Neural cell (in vitro differentiated cells): ENCODE measurements at regions not wholly inside any gene's neighbourhood (a gene's known extent, or its start where the extent isn't known, plus 50 kb on each side); places are given as distances from the start of the nearest gene placed in this dataset.

Experiments
- H2AFZ ChIP-seq: fragments of 200-600, 300-800 bp; sonication (generic), shearing (Covaris generic); 2 replicates; pipeline ENCODE4 v1.6.0; 2014; ENCODE audit warnings: low read depth, mild to moderate bottlenecking, antibody characterized with exemption, low read length, moderate library complexity
- H3F3A ChIP-seq: fragments of 200-600 bp; shearing (Covaris generic); 2 replicates; pipeline ENCODE4 v1.6.1; 2016; ENCODE audit warnings: mild to moderate bottlenecking, moderate library complexity, mixed read lengths, antibody characterized with exemption, low read length; ENCODE audit not compliant: insufficient read depth, poor library complexity, severe bottlenecking
- H3K27ac ChIP-seq: fragments of 200-600, 300-800 bp; sonication (generic), shearing (Covaris generic); 2 replicates; pipeline ENCODE4 v1.5.1; 2014; ENCODE audit warnings: mild to moderate bottlenecking, low read length, moderate library complexity
- H3K27me3 ChIP-seq: fragments of 300-800, 200-600 bp; sonication (generic), shearing (Covaris generic); 2 replicates; pipeline ENCODE4 v1.6.0; 2014; ENCODE audit warnings: mild to moderate bottlenecking, low read depth, low read length, moderate library complexity; ENCODE audit not compliant: insufficient read depth
- H3K36me3 ChIP-seq: fragments of 300-800, 200-600 bp; sonication (generic), shearing (Covaris generic); 2 replicates; pipeline ENCODE4 v1.5.1; 2014; ENCODE audit warnings: mild to moderate bottlenecking, antibody characterized with exemption, low read length, moderate library complexity; ENCODE audit not compliant: insufficient read depth
- H3K4me2 ChIP-seq: fragments of 300-800, 200-600 bp; sonication (generic), shearing (Covaris generic); 2 replicates; pipeline ENCODE4 v1.6.0; 2014; ENCODE audit warnings: mild to moderate bottlenecking, low read length
- H3K4me3 ChIP-seq: fragments of 300-800, 200-600 bp; sonication (generic), shearing (Covaris generic); 2 replicates; pipeline ENCODE4 v1.5.1; 2014; ENCODE audit warnings: mild to moderate bottlenecking, low read length, moderate library complexity
- H3K79me2 ChIP-seq: fragments of 200-600 bp; shearing (Covaris generic); replicated peaks from 2 replicates; pipeline ENCODE4 v1.6.0; 2014; ENCODE audit warnings: mild to moderate bottlenecking, low read length, moderate library complexity; ENCODE audit not compliant: insufficient read depth
- H3K9ac ChIP-seq: fragments of 300-800, 200-600 bp; sonication (generic), shearing (Covaris generic); 2 replicates; pipeline ENCODE4 v1.6.1; 2016; ENCODE audit warnings: mild to moderate bottlenecking, low read length, mixed read lengths
- H3K9me2 ChIP-seq: fragments of 200-600 bp; shearing (Covaris generic); 2 replicates; pipeline ENCODE4 v1.6.1; 2016; ENCODE audit warnings: mild to moderate bottlenecking, low read length, mixed read lengths; ENCODE audit not compliant: insufficient read depth
- H3K9me3 ChIP-seq: fragments of 200-600, 300-800 bp; sonication (generic), shearing (Covaris generic); 2 replicates; pipeline ENCODE4 v1.6.1; 2016; ENCODE audit warnings: mild to moderate bottlenecking, mixed run types, low read length, moderate library complexity, mixed read lengths
- H4K20me1 ChIP-seq: fragments of 200-600 bp; shearing (Covaris generic); 2 replicates; pipeline ENCODE4 v1.6.1; 2016; ENCODE audit warnings: mild to moderate bottlenecking, mixed run types; ENCODE audit not compliant: insufficient read depth
- EP300 ChIP-seq: fragments of 450-650 bp; conservative IDR thresholded peaks from 2 replicates; pipeline ENCODE4 v1.6.1; 2014; ENCODE audit warnings: antibody characterized with exemption, mild to moderate bottlenecking, moderate library complexity; ENCODE audit not compliant: poor library complexity, severe bottlenecking
- EZH2 ChIP-seq: fragments of 200-600, 300-800 bp; shearing (Covaris generic), sonication (generic); IDR thresholded peaks from 2 replicates; pipeline ENCODE4 v1.6.1; 2014; ENCODE audit warnings: antibody characterized with exemption, low read length, borderline replicate concordance, mild to moderate bottlenecking; ENCODE audit not compliant: insufficient read depth, poor library complexity, severe bottlenecking
- MXI1 ChIP-seq: fragments of 450-650 bp; conservative IDR thresholded peaks from 2 replicates; pipeline ENCODE4 v1.6.1; 2014; ENCODE audit warnings: antibody characterized with exemption, mild to moderate bottlenecking; ENCODE audit not compliant: poor library complexity, severe bottlenecking
- POLR2AphosphoS5 ChIP-seq: IDR thresholded peaks from 2 replicates; pipeline ENCODE4 v1.6.1; 2012
- RAD21 ChIP-seq: fragments of 450-650 bp; conservative IDR thresholded peaks from 2 replicates; pipeline ENCODE4 v1.6.1; 2014; ENCODE audit warnings: antibody characterized with exemption, mild to moderate bottlenecking, moderate library complexity
- SMC3 ChIP-seq: fragments of 450-650 bp; conservative IDR thresholded peaks from 2 replicates; pipeline ENCODE4 v1.6.1; 2014; ENCODE audit warnings: antibody characterized with exemption, mild to moderate bottlenecking, moderate library complexity; ENCODE audit not compliant: poor library complexity
- TAF1 ChIP-seq: IDR thresholded peaks from 2 replicates; pipeline ENCODE4 v1.6.1; 2012; ENCODE audit warnings: low read depth
- TF ChIP-seq, protein P1 (sequence below): IDR thresholded peaks from 2 replicates; pipeline ENCODE4 v1.6.1; 2012; ENCODE audit warnings: borderline replicate concordance
- TF ChIP-seq, protein P2 (sequence below): fragments of 450-650 bp; IDR thresholded peaks from 2 replicates; pipeline ENCODE4 v1.5.1; 2014; ENCODE audit warnings: antibody characterized with exemption, mild to moderate bottlenecking, moderate library complexity; ENCODE audit not compliant: poor library complexity, severe bottlenecking

DNA sequence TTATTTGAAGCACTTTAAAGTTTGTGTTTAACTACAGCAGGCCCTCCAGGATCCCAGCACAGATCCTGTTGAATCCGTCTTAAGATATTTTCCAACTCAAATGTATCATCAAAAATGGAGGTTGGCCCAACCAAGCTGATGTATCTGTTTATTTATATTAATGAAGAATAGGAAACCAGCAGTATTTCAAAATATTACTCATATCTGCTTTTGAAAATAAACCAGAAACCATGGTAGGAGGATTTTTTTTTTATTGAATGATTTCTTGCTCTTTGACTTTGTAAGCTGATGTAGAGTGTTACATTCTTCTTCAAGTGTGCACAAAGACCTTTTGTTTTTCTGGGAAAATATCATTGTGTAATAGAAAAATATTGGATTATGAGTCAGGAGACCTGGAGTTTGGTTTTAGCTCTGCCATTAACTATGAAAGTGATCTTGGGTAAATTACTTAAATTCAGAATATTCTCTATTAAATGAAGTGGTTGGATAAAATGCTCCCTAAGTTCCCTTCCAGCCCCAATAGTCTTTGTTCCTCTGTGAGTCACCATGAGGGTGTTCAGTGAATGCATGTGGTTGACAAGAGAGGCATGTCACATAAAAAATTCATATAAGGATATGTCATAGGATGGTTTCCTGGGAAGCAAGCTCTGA is 221.3 kb upstream of the GAP43 start:
- Histone ChIP-seq H3K79me2 (no peaks in the 10 kb centered on the region), H3K27ac (peak overlapping the region; percentile 6), H3F3A (no peaks in the 10 kb centered on the region), H3K9ac (no peak overlapping the region), H3K9me2 (no peaks in the 10 kb centered on the region), H4K20me1 (no peaks in the 10 kb centered on the region), H3K9me3 (no peaks in the 10 kb centered on the region), H3K27me3 (no peaks in the 10 kb centered on the region), H3K4me2 (no peak overlapping the region), H3K36me3 (no peaks in the 10 kb centered on the region), H2AFZ (no peak overlapping the region), H3K4me3 (no peak overlapping the region)
- TF ChIP-seq, protein P1, sequence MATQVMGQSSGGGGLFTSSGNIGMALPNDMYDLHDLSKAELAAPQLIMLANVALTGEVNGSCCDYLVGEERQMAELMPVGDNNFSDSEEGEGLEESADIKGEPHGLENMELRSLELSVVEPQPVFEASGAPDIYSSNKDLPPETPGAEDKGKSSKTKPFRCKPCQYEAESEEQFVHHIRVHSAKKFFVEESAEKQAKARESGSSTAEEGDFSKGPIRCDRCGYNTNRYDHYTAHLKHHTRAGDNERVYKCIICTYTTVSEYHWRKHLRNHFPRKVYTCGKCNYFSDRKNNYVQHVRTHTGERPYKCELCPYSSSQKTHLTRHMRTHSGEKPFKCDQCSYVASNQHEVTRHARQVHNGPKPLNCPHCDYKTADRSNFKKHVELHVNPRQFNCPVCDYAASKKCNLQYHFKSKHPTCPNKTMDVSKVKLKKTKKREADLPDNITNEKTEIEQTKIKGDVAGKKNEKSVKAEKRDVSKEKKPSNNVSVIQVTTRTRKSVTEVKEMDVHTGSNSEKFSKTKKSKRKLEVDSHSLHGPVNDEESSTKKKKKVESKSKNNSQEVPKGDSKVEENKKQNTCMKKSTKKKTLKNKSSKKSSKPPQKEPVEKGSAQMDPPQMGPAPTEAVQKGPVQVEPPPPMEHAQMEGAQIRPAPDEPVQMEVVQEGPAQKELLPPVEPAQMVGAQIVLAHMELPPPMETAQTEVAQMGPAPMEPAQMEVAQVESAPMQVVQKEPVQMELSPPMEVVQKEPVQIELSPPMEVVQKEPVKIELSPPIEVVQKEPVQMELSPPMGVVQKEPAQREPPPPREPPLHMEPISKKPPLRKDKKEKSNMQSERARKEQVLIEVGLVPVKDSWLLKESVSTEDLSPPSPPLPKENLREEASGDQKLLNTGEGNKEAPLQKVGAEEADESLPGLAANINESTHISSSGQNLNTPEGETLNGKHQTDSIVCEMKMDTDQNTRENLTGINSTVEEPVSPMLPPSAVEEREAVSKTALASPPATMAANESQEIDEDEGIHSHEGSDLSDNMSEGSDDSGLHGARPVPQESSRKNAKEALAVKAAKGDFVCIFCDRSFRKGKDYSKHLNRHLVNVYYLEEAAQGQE = no peak
- TF ChIP-seq TAF1 (no peak), SMC3 (no peak), RAD21 (no peak), POLR2AphosphoS5 (no peak), MXI1 (no peak), EP300 (no peak)
- TF ChIP-seq, protein P2, sequence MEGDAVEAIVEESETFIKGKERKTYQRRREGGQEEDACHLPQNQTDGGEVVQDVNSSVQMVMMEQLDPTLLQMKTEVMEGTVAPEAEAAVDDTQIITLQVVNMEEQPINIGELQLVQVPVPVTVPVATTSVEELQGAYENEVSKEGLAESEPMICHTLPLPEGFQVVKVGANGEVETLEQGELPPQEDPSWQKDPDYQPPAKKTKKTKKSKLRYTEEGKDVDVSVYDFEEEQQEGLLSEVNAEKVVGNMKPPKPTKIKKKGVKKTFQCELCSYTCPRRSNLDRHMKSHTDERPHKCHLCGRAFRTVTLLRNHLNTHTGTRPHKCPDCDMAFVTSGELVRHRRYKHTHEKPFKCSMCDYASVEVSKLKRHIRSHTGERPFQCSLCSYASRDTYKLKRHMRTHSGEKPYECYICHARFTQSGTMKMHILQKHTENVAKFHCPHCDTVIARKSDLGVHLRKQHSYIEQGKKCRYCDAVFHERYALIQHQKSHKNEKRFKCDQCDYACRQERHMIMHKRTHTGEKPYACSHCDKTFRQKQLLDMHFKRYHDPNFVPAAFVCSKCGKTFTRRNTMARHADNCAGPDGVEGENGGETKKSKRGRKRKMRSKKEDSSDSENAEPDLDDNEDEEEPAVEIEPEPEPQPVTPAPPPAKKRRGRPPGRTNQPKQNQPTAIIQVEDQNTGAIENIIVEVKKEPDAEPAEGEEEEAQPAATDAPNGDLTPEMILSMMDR = no peak

DNA sequence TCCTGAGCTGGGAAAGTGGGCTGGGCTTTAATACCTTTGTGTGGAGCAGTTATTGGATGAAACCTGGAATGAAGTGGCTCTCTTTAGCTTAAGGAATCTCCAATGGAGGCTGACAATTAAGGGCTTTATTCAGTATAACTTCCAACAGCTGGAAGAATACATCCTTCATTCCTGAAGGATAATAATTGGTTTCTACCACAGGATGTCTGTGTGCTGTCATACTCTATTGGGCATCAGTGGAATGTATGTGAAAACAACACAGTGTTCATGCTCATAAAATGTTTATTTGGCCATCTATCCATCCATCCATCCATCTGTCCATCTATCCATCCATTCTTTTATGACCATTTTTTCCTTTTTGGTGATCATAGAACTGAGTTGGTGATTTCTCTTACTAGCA is 220.7 kb upstream of the GAP43 start:
- H4K20me1 ChIP-seq = no peaks in the 10 kb centered on the region
- H3K79me2 ChIP-seq = no peaks in the 10 kb centered on the region
- H3K36me3 ChIP-seq = no peaks in the 10 kb centered on the region
- H3K4me2 ChIP-seq = no peak overlapping the region
- H3K9me2 ChIP-seq = no peaks in the 10 kb centered on the region
- H3K27me3 ChIP-seq = no peaks in the 10 kb centered on the region
- no peak overlapping the region for H3K9ac ChIP-seq
- no peak for TF ChIP-seq RAD21
- TF ChIP-seq POLR2AphosphoS5 = no peak
- TF ChIP-seq, protein P2 = no peak
- no peak for TF ChIP-seq EZH2
- TF ChIP-seq, protein P1 = no peak
- no peak for TF ChIP-seq TAF1
- no peak for TF ChIP-seq SMC3
- no peak for TF ChIP-seq EP300
- TF ChIP-seq MXI1 = no peak
- H3K4me3 ChIP-seq = no peak overlapping the region
- H3K9me3 ChIP-seq = no peaks in the 10 kb centered on the region
- H3F3A ChIP-seq = no peaks in the 10 kb centered on the region
- H3K27ac ChIP-seq = peak overlapping the region; percentile 6
- H2AFZ ChIP-seq = no peak overlapping the region
